T-helper 1 cell treated with Interleukin-12 subunit alpha and Interleukin-12 subunit beta and Interleukin-4 antibody, amounts not matched to agents 30 μg/mL and 1 μg/mL, for 36 hours (primary cell): ENCODE measurements at regions not wholly inside any gene's neighbourhood (a gene's known extent, or its start where the extent isn't known, plus 50 kb on each side); places are given as distances from the start of the nearest gene placed in this dataset.
"Not testable (repeated sequence)": the region's sequence is repeated elsewhere in the genome, so short reads cannot be mapped to it uniquely, and the experiment has no call there.

Experiments
- H3K27ac Mint-ChIP-seq: one replicate; pipeline ENCODE4 v1.8.0; 2021; ENCODE audit warnings: mild to moderate bottlenecking, mixed read lengths
- H3K27me3 Mint-ChIP-seq: one replicate; pipeline ENCODE4 v1.8.0; 2021; ENCODE audit warnings: low read depth, mixed read lengths
- H3K36me3 Mint-ChIP-seq: one replicate; pipeline ENCODE4 v1.8.0; 2021; ENCODE audit warnings: low read depth, mixed read lengths
- H3K4me1 Mint-ChIP-seq: one replicate; pipeline ENCODE4 v1.8.0; 2021; ENCODE audit warnings: low read depth, mixed read lengths
- H3K4me3 Mint-ChIP-seq: one replicate; pipeline ENCODE4 v1.8.0; 2021; ENCODE audit warnings: mild to moderate bottlenecking, moderate library complexity, mixed read lengths
- H3K9me3 Mint-ChIP-seq: one replicate; pipeline ENCODE4 v1.8.0; 2021; ENCODE audit warnings: mixed read lengths

DNA sequence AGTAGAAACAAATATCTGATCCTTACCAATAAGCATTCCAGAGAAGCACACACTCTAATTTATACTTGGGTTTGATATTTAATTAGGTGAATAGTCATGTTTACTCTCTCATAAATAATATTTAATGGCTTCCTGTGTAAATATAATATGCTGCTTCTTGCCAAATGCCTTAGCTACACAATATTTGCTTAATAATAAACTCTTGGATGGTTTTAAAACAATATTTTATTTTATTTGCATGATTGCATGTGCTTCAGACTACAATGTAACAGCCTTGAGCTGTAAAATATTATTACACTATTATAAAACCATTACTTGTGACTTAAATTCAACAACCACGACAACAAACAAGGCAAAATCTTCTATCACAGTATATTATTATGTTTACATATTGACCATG is 542.4 kb upstream of the CHD1 start:
- H3K9me3 Mint-ChIP-seq, H3K4me1 Mint-ChIP-seq, H3K36me3 Mint-ChIP-seq, H3K27ac Mint-ChIP-seq, H3K4me3 Mint-ChIP-seq, H3K27me3 Mint-ChIP-seq: not testable (repeated sequence)

DNA sequence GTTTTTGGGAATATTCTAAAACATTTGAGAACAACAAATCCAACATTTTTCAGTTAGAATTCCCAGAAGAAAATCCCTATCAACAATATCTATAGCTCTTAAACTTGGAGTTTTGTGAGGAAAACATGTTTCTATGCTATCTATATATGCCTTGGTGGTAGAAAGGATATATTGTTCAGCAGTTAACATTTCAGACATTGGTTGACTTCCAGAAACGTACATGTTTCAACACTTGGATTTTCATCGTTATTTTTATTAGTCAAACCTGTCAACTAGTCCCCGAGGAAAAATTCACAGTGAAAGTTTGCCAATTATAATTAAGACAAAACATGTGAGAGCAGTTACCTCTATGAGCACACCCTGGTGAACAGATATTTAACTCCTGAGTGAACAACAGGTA is 541.8 kb upstream of the CHD1 start:
- not testable (repeated sequence) for H3K4me3 Mint-ChIP-seq, H3K4me1 Mint-ChIP-seq, H3K9me3 Mint-ChIP-seq, H3K27me3 Mint-ChIP-seq, H3K27ac Mint-ChIP-seq, H3K36me3 Mint-ChIP-seq

DNA sequence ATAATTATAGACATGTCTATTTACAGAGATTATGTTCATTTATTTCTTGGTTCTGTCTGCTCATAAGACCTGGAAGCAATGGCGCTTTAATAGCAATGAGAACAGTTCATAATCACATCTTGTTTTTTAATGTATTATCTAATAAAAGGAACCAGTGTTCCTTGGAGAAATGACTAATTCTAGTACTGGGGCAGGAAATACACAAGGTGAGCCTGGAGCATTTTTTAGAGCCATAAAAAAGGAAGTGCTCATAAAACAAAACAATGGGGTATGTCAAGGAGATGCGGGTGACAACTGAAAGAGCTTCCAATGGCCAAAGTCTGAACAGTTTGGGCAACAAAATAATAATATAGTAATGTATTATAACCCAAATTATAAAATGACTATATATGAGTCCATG is 531.9 kb upstream of the CHD1 start:
- H3K9me3 Mint-ChIP-seq = no peaks in the 10 kb centered on the region
- no peak overlapping the region for H3K27ac Mint-ChIP-seq
- no peaks in the 10 kb centered on the region for H3K4me1 Mint-ChIP-seq
- no peak overlapping the region for H3K4me3 Mint-ChIP-seq
- H3K27me3 Mint-ChIP-seq = no peaks in the 10 kb centered on the region
- no peaks in the 10 kb centered on the region for H3K36me3 Mint-ChIP-seq

DNA sequence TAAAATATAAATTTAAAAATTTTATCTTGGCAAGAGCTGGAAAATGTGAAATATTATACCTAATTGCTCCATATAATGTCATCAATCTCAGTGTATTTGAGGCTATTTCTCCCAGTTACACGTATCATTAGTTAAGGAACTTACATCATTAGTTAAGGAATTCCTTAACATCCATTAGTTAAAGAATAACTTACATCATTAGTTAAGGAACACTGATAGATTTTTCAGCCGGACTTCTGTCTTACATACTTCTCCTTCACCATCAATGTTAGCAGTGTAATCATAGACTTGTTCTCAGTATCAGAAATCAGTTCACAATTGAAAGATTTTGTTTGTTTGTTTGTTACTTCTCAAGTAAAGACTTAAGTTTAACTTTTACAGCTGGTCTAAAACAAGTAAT is 524.4 kb upstream of the CHD1 start:
- no peak overlapping the region for H3K27ac Mint-ChIP-seq
- H3K36me3 Mint-ChIP-seq = no peaks in the 10 kb centered on the region
- H3K9me3 Mint-ChIP-seq = no peaks in the 10 kb centered on the region
- H3K4me3 Mint-ChIP-seq = no peak overlapping the region
- H3K27me3 Mint-ChIP-seq = no peaks in the 10 kb centered on the region
- no peaks in the 10 kb centered on the region for H3K4me1 Mint-ChIP-seq

DNA sequence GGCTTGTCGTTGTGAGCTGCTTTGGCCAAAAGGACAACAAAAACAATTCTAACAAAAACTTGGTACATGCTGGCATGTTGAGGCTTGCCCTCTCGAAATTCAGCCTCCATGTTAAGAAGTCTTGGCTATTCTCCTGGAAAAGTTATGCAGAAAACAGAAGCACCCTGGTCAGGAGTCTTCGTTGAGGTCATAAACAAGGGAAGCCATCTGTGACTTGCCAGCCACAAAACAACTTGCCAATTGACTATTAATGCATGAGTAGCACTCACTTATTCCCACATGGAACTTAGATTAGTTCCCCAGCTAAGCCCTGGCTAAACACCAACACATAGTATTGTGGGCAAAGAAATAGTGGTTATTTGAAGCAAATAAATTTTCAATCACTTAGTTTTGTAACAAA is 521.0 kb upstream of the CHD1 start:
- H3K27me3 Mint-ChIP-seq = no peaks in the 10 kb centered on the region
- no peaks in the 10 kb centered on the region for H3K9me3 Mint-ChIP-seq
- H3K36me3 Mint-ChIP-seq = no peaks in the 10 kb centered on the region
- no peaks in the 10 kb centered on the region for H3K4me1 Mint-ChIP-seq
- H3K4me3 Mint-ChIP-seq = no peak overlapping the region
- no peak overlapping the region for H3K27ac Mint-ChIP-seq

DNA sequence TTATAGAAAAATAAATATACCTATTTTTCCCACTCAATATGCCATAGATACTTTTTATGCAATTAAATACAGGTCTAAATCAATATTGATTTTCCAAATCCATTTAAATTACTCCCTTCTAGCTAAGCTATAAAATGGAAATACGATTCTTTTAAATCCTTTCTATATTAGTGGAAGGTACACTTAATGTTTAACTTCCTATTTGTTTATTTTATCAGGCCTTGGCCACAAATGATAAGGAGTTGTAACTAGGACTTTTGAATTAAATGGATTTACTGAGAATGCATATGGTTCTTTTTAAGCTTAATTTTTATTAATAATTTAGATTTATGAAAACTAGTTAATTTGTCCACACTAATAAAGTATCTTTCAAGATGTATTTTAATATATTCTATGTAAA is 517.0 kb upstream of the CHD1 start:
- Mint-ChIP-seq H3K27me3 (no peaks in the 10 kb centered on the region), H3K4me1 (no peaks in the 10 kb centered on the region), H3K27ac (no peak overlapping the region), H3K4me3 (no peak overlapping the region), H3K9me3 (no peaks in the 10 kb centered on the region), H3K36me3 (no peaks in the 10 kb centered on the region)

DNA sequence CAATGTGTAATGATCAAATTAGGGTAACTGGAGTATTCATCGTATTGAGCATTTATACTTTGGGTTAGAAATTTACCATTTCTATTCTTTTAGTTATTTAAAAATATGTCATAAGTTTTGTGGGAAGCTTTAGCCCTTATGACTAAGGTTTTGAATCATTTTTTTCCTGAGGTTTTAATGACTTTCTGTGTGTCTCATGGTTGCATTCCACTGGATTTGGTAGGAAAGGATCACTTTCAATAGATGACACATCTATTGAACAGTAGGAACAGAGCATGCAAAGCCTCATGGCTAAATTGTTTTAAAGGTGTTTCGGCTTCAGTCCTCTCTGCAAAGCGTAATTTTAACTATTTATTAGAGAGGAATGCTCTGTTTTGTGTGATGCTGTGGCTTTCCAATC is 512.4 kb upstream of the CHD1 start:
- Mint-ChIP-seq H3K27ac (no peak overlapping the region), H3K36me3 (no peaks in the 10 kb centered on the region), H3K4me3 (no peak overlapping the region), H3K9me3 (no peaks in the 10 kb centered on the region), H3K4me1 (no peaks in the 10 kb centered on the region), H3K27me3 (no peaks in the 10 kb centered on the region)

DNA sequence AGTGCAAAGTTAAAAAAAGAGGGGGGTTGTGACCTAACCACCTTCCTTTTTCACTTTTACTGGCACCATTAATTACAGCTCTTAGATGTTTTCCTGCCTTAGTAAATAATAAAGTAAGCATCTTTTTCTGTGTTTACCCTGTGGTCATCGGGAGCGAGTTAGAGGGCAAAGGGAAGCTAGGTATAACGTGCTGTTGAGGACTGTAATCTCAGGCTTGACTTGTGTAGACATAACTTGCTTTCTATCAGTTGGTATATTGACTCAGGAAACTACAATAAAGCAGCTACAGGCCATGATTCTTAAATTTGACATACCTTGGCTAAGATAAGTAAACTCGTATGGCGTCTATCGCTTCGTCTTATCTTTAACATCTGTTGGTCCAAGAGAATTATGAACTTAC is 509.8 kb upstream of the CHD1 start:
- Mint-ChIP-seq H3K9me3 (no peaks in the 10 kb centered on the region), H3K27me3 (no peaks in the 10 kb centered on the region), H3K4me3 (no peak overlapping the region), H3K4me1 (no peaks in the 10 kb centered on the region), H3K27ac (no peak overlapping the region), H3K36me3 (no peaks in the 10 kb centered on the region)

DNA sequence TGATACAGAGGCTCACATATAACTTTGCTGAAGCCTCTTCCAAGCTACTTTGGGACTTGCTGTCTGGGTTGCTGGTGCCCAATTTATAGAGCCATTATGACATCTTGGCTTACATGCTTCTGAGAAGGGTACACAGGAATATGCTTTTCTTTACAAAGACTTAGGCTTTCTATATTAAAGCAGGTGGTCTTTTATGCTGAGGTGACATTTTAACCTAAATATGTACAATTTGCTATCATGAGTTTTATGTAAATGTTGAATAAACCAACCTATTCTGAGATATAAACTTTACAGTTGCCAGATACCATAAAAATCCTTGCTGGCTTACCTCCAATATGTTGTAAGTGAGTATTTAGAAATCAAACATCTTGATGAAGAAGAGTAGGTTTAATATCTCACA is 509.2 kb upstream of the CHD1 start:
- H3K9me3 Mint-ChIP-seq = no peaks in the 10 kb centered on the region
- H3K4me1 Mint-ChIP-seq = no peaks in the 10 kb centered on the region
- H3K4me3 Mint-ChIP-seq = no peak overlapping the region
- H3K27me3 Mint-ChIP-seq = no peaks in the 10 kb centered on the region
- H3K27ac Mint-ChIP-seq = no peak overlapping the region
- H3K36me3 Mint-ChIP-seq = no peaks in the 10 kb centered on the region

DNA sequence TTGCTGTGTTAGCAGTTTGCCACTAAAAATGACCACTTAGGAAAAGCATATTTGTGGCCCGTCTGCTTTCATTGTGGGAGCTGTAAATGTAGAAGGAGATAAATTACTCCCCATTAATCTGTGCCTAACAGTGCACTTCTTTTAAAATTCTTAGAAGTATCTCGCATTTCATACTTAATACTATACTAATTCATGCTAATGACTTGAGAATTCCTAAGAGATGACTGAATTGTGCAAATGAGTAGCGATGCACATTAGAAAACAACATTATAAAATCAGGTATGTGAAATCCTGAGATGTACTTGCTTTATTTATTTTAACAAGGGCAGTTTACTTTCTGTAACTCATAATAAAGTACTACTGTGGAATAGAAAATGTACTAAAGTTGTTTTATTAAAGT is 494.6 kb upstream of the CHD1 start:
- not testable (repeated sequence) for H3K9me3 Mint-ChIP-seq, H3K36me3 Mint-ChIP-seq, H3K4me1 Mint-ChIP-seq, H3K4me3 Mint-ChIP-seq, H3K27ac Mint-ChIP-seq, H3K27me3 Mint-ChIP-seq

DNA sequence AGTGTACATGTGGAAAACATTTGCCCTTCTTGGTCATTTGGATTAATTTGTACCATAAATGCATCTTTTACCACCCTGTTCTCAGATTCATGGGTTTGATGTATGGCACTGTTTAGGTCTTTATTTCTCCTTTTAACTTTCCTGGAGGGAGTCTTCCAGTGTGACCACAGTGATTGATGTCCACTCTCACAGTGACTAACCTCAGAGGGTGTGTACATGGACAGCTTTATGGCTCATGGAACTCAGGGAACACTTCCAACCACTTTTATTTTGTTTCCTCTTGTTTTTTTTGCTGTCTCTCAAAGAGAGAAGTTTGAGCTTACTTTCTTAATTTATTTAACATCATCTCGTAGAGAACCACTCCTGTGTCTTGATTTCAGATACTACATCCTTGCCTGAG is 489.8 kb upstream of the CHD1 start:
- not testable (repeated sequence) for H3K4me3 Mint-ChIP-seq, H3K36me3 Mint-ChIP-seq, H3K9me3 Mint-ChIP-seq, H3K27me3 Mint-ChIP-seq, H3K4me1 Mint-ChIP-seq, H3K27ac Mint-ChIP-seq

DNA sequence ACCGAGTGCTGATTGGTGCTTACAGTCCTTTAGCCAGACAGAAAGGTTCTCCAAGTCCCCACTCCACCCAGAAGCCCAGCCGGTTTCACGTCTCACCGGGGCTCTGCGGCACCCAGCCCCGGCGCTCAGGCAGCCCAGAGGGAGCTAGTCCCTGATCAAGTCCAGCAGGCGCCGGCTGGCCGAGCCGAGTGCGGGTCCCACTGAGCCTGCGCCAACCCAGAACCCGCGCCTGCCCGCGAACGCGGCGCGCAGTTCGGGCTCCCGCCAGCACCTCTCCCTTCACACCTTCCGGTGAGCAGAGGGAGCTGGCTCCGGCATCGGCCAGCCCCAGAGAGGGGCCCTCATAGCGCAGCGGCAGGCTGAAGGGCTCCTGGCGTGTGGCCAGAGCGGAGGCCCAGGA is 481.6 kb upstream of the CHD1 start:
- not testable (repeated sequence) for H3K4me1 Mint-ChIP-seq, H3K36me3 Mint-ChIP-seq, H3K9me3 Mint-ChIP-seq, H3K4me3 Mint-ChIP-seq, H3K27ac Mint-ChIP-seq, H3K27me3 Mint-ChIP-seq

DNA sequence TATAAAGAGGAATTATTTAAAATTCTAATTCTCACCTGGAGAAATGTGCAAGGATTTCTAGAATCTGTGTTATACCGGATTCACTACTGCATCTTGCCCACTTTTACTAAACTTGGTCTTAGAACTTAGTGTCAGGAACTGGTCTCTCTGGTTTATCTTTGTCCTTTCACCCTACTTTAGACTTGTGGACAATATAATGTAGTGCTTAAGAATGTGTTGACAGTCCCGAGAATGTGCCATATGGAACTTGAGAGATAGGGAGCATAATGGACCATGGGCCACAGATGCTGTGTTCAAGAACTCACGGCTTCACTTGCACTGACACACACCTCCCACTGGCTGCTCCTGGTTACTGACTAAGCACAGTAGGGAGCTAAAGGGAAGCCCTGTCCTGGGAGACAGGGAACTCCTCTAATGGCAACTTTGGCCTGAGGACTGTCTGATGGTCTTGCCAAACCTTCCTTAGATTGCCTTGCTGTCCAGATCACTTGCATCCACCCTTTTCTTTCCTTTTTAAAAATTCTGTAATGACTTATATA is 476.0 kb upstream of the CHD1 start:
- H3K27me3 Mint-ChIP-seq, H3K4me1 Mint-ChIP-seq, H3K27ac Mint-ChIP-seq, H3K4me3 Mint-ChIP-seq, H3K9me3 Mint-ChIP-seq, H3K36me3 Mint-ChIP-seq: not testable (repeated sequence)

DNA sequence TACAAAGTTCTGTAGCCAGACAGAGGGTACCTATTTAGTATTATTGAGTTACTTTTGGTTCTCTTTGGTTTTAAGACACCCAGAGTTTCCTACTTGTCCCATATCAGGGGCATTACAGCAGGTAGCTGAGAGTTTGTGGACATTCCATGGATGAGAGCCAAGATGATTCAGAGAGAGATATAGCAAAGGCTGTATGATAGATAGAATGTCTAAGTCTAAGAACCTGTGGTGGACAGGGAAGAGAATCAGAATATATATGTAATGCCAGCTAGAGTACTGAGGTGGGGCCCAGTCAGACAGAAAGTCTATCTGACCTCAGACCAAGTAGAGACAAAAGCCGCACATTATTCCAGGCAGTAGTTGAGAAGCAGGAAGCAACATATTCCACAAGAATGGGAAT is 471.8 kb upstream of the CHD1 start:
- not testable (repeated sequence) for H3K27me3 Mint-ChIP-seq, H3K36me3 Mint-ChIP-seq, H3K27ac Mint-ChIP-seq, H3K9me3 Mint-ChIP-seq, H3K4me3 Mint-ChIP-seq, H3K4me1 Mint-ChIP-seq

DNA sequence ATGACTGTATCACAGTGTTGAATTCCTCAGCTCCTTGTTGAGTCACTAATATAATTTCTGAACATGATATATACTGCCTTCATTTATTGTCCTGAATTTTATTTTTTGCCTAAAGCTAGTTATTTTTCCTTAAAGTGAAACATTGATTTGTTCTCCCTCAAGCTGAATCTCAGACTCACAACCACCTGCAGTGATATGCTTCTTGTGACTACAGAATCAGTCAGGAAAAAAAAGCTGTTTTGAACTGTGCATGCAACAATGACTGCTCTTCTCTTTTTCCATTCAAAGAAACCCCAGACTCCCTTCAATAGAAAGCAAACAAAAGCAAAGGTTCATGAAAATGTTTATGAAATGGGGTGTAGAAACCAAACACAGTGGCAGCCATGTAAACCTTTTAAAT is 470.2 kb upstream of the CHD1 start:
- H3K9me3 Mint-ChIP-seq = no peaks in the 10 kb centered on the region
- H3K27ac Mint-ChIP-seq = no peak overlapping the region
- no peaks in the 10 kb centered on the region for H3K27me3 Mint-ChIP-seq
- no peak overlapping the region for H3K4me3 Mint-ChIP-seq
- H3K4me1 Mint-ChIP-seq = no peaks in the 10 kb centered on the region
- H3K36me3 Mint-ChIP-seq = no peaks in the 10 kb centered on the region

DNA sequence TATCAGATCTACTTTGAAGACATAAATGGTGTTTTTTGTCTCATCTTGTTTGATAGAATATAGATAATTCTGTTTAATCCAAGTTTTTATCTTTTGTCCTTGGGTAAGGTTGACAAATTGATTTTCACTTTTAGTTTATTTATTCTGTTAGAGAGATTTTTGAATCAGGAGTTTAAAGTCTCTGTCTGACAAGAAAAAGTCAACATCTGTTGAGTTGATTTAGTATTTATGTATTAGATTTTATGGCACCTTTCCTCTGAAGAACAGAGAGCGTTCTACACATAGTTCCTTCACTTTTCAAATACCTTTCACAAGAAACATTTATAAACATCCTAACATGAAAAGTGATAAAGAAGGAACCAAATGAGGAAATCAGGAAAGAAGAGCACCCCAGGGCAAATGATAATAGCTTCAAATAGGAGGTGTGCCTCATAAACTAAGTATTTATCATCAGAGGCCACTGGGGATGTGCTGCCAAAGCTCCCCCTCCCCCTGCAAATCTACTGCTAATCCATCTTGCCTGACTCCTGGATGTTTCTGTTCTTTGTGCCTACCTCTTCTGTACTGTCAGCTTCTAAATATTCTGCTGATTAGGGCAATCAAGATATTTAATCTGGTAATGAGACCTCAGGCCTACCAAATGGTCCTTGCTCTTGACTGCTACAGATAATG is 457.7 kb upstream of the CHD1 start:
- Mint-ChIP-seq H3K27ac (no peak overlapping the region), H3K4me3 (no peak overlapping the region), H3K27me3 (no peaks in the 10 kb centered on the region), H3K4me1 (no peaks in the 10 kb centered on the region), H3K36me3 (no peaks in the 10 kb centered on the region), H3K9me3 (peaks cover 7% of the 10 kb centered on the region)
